Lower lobe of right lung (tissue), 2 donors: ENCODE measurements at regions not wholly inside any gene's neighbourhood (a gene's known extent, or its start where the extent isn't known, plus 50 kb on each side); places are given as distances from the start of the nearest gene placed in this dataset.
"Not testable (repeated sequence)": the region's sequence is repeated elsewhere in the genome, so short reads cannot be mapped to it uniquely, and the experiment has no call there.

ENCODE experiments used
- ATAC-seq, 2 donors: fragments of 200-7000 bp; cut with Tn5 transposase; one replicate each; pipeline ENCODE4 v1.9.1; 2020 to 2022; ENCODE audit warnings: mild to moderate bottlenecking in 2 of 2, moderate library complexity in 2 of 2
- DNase-seq: peaks from one replicate; pipeline ENCODE4 v3.0.0-alpha.2; 2020
- H3K27ac ChIP-seq: fragments of 200-600 bp; one replicate; pipeline ENCODE4 v1.8.0; 2022
- H3K27me3 ChIP-seq: fragments of 200-600 bp; one replicate; pipeline ENCODE4 v1.8.0; 2022; ENCODE audit warnings: low read depth
- H3K36me3 ChIP-seq: fragments of 200-600 bp; one replicate; pipeline ENCODE4 v1.8.0; 2022; ENCODE audit warnings: mild to moderate bottlenecking
- H3K4me1 ChIP-seq: fragments of 200-600 bp; one replicate; pipeline ENCODE4 v1.8.0; 2022
- H3K4me3 ChIP-seq: fragments of 200-600 bp; one replicate; pipeline ENCODE4 v1.8.0; 2022; ENCODE audit warnings: mild to moderate bottlenecking
- H3K9me3 ChIP-seq: fragments of 200-600 bp; one replicate; pipeline ENCODE4 v1.8.0; 2022
- intact Hi-C: fragments of 100-400 bp; cut with DNase I; formaldehyde crosslinking; loops from one replicate; pipeline ENCODE4 v1.11.0; 2022
- TF ChIP-seq, protein P1 (sequence below): fragments of 200-600 bp; IDR thresholded peaks from one replicate; pipeline ENCODE4 v1.8.0; 2022; ENCODE audit warnings: antibody characterized with exemption, mild to moderate bottlenecking
- donor health status: DM: no; HTN: yes; CAD: no; lungs with severe emphysema.

DNA sequence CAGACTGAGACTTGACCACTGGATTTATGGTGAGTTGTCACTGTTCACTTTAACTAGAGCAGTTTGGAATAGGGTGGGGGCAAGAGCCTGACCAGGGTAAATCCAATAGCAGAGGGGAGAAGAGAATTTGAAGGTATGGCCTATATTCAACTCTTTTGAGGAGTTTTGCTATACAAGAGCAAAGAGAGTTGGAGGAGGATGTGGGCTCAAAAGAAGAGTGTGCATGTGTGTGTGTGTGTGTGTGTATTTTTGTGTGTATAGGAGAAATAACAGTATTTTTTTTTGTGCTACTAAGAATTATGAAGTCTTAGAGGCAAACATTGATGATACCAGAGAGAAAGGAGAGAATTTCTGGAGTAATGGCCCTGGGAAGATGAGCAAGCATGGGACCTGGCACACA is 164.8 kb upstream of the JUN start:
- intact Hi-C loops = no loop called here
- TF ChIP-seq, protein P1, sequence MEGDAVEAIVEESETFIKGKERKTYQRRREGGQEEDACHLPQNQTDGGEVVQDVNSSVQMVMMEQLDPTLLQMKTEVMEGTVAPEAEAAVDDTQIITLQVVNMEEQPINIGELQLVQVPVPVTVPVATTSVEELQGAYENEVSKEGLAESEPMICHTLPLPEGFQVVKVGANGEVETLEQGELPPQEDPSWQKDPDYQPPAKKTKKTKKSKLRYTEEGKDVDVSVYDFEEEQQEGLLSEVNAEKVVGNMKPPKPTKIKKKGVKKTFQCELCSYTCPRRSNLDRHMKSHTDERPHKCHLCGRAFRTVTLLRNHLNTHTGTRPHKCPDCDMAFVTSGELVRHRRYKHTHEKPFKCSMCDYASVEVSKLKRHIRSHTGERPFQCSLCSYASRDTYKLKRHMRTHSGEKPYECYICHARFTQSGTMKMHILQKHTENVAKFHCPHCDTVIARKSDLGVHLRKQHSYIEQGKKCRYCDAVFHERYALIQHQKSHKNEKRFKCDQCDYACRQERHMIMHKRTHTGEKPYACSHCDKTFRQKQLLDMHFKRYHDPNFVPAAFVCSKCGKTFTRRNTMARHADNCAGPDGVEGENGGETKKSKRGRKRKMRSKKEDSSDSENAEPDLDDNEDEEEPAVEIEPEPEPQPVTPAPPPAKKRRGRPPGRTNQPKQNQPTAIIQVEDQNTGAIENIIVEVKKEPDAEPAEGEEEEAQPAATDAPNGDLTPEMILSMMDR = no peak
- no peaks in the 10 kb centered on the region for H3K9me3 ChIP-seq

DNA sequence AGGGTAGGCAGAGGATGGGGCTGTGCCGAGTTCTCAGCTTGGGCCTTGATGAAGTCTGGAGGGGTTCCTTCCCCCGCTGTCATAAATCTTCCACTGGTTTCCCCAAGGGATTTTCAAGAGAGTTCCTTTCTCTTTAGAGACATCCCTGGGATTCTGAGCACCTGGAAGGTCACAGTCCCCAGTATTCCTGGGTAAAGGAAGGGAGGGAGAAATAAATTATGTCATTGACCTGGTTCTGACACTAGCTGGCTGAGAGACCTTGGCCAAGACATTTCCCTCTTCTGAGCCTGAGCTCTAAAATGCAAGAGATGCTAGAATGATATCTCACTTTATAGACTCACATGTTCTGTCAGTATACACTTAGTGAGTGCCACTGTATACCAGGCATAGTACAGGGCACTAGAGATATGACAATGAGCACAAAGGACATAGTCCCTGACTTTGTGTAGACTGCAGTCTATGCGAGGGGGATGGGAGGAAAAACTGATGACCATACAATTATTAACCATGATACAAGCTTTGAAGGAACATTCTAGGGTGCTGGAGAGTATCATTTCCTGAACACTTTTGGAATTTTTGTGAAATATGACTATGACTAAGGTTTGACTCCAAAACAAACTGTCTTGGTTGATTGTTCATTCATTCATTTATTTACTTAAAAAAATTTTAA is 165.8 kb upstream of the JUN start:
- Histone ChIP-seq H3K27me3 (no peaks in the 10 kb centered on the region), H3K4me1 (no peaks in the 10 kb centered on the region), H3K36me3 (no peaks in the 10 kb centered on the region), H3K9me3 (no peaks in the 10 kb centered on the region), H3K27ac (no peak overlapping the region), H3K4me3 (no peak overlapping the region)
- TF ChIP-seq, protein P1 = no peak
- intact Hi-C loops = no loop called here
- ATAC-seq = no peak
- no peak for DNase-seq

More for the DNA sequence above, 164.8 kb upstream of the JUN start:
- no peaks in the 10 kb centered on the region for H3K27me3 ChIP-seq
- H3K4me1 ChIP-seq = no peaks in the 10 kb centered on the region
- ATAC-seq (no peak), DNase-seq (no peak)
- no peak overlapping the region for H3K27ac ChIP-seq
- H3K36me3 ChIP-seq = no peaks in the 10 kb centered on the region
- no peak overlapping the region for H3K4me3 ChIP-seq

DNA sequence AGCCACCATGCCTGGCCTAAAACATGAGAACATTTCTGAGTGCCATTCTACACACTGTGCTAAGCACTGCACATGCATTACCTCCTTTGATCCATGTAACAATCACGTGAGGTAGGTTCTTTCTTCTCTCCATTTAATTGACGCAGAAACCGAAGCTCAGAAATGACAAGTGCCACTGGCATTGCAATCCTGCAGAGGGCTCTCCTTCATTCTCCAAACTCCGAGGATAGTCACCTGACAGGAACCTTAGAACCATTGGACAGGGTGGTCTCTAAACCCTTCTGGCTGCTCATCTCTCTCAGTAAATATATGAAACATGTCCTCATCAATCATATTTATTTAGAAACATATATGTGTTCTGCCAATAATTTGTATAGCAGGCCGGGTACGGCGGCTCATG is 167.1 kb upstream of the JUN start:
- Histone ChIP-seq H3K27me3 (no peaks in the 10 kb centered on the region), H3K9me3 (no peaks in the 10 kb centered on the region), H3K36me3 (no peaks in the 10 kb centered on the region), H3K4me1 (no peaks in the 10 kb centered on the region), H3K27ac (no peak overlapping the region), H3K4me3 (no peak overlapping the region)
- intact Hi-C loops = no loop called here
- TF ChIP-seq, protein P1 = no peak
- ATAC-seq (no peak), DNase-seq (no peak)

GRCh38 chr1:58953951-58954350 is 170.1 kb upstream of the JUN start:
- ATAC-seq, DNase-seq: not testable (repeated sequence)

GRCh38 chr1:58963287-58963686 is 179.4 kb upstream of the JUN start:
- DNase-seq, intact Hi-C loops, H3K9me3 ChIP-seq, H3K27ac ChIP-seq, ATAC-seq, H3K4me3 ChIP-seq, H3K36me3 ChIP-seq, H3K27me3 ChIP-seq: not testable (repeated sequence)
- peaks cover 11% of the 10 kb centered on the region for H3K4me1 ChIP-seq

More at GRCh38 chr1:58953951-58954350, 170.1 kb upstream of the JUN start:
- H3K27ac ChIP-seq, H3K9me3 ChIP-seq, H3K4me1 ChIP-seq, intact Hi-C loops, H3K36me3 ChIP-seq, H3K27me3 ChIP-seq, H3K4me3 ChIP-seq: not testable (repeated sequence)

- Histone ChIP-seq H3K27me3 (no peaks in the 10 kb centered on the region), H3K4me3 (no peak overlapping the region), H3K4me1 (peaks cover 20% of the 10 kb centered on the region), H3K27ac (no peak overlapping the region), H3K36me3 (no peaks in the 10 kb centered on the region), H3K9me3 (no peaks in the 10 kb centered on the region)
- intact Hi-C loops = no loop called here
- TF ChIP-seq, protein P1 = no peak
- DNase-seq (no peak), ATAC-seq (peak; percentile 21 to 51)
These were observed 180.6 kb upstream of the JUN start for GRCh38 chr1:58964428-58964827.
